ENCODE measurements at regions not wholly inside any gene's neighbourhood (a gene's known extent, or its start where the extent isn't known, plus 50 kb on each side); places are given as distances from the start of the nearest gene placed in this dataset.

- Histone ChIP-seq H3K4me1 (ENCODE audit: insufficient read depth, low read length) (peaks cover 12% of the 10 kb centered on the region), H3K27ac (ENCODE audit: low read depth, low read length) (no peak overlapping the region), H4K20me1 (ENCODE audit: insufficient read depth, low read length) (no peaks in the 10 kb centered on the region), H3K4me3 (ENCODE audit: insufficient read depth, low read depth, low read length) (no peak overlapping the region), H3K79me2 (ENCODE audit: insufficient read depth, low read length) (no peaks in the 10 kb centered on the region), H3K9me3 (ENCODE audit: insufficient read depth, low read depth, low read length) (no peaks in the 10 kb centered on the region), H3K27me3 (ENCODE audit: insufficient read depth, low read length) (no peaks in the 10 kb centered on the region), H3K36me3 (ENCODE audit: insufficient read depth, low read length) (no peaks in the 10 kb centered on the region), H2AFZ (ENCODE audit: low read depth, low read length) (peak overlapping the region; percentile 59), H3K4me2 (ENCODE audit: low read length) (peak overlapping the region; percentile 78), H3K9ac (ENCODE audit: low read length) (no peak overlapping the region)
- no peaks in the 10 kb centered on the region for H3K9me3 Mint-ChIP-seq (ENCODE audit: unreplicated experiment)
- H3K4me1 Mint-ChIP-seq (ENCODE audit: low read depth, unreplicated experiment), result peaks cover 9% of the 10 kb centered on the region
- TF ChIP-seq CTCF (IDR thresholded peaks at IDR 0.05; ENCODE audit: insufficient read depth, low read depth, low read length) (no peak), EZH2 (IDR thresholded peaks at IDR 0.05; ENCODE audit: insufficient read depth, low read length) (no peak)
- H3K4me3 Mint-ChIP-seq (ENCODE audit: unreplicated experiment), result no peak overlapping the region
- no peaks in the 10 kb centered on the region for H3K27me3 Mint-ChIP-seq (ENCODE audit: low read depth, unreplicated experiment)
- FAIRE-seq (no peak), DNase-seq (ENCODE audit: low read depth) (no peak)
- H3K27ac Mint-ChIP-seq (ENCODE audit: unreplicated experiment), result no peak overlapping the region
- no peaks in the 10 kb centered on the region for H3K36me3 Mint-ChIP-seq (ENCODE audit: low read depth, unreplicated experiment)
Measured at GRCh38 chr18:57210716-57211411, 64.0 kb downstream of the BOD1L2 start.

GRCh38 chr18:57211412-57211750, 64.5 kb downstream of the BOD1L2 start:
- Histone ChIP-seq H3K9ac (ENCODE audit: low read length) (no peak overlapping the region), H3K79me2 (ENCODE audit: insufficient read depth, low read length) (no peaks in the 10 kb centered on the region), H3K27ac (ENCODE audit: low read depth, low read length) (no peak overlapping the region), H3K4me1 (ENCODE audit: insufficient read depth, low read length) (peaks cover 12% of the 10 kb centered on the region), H3K4me3 (ENCODE audit: insufficient read depth, low read depth, low read length) (no peak overlapping the region), H3K27me3 (ENCODE audit: insufficient read depth, low read length) (no peaks in the 10 kb centered on the region), H2AFZ (ENCODE audit: low read depth, low read length) (no peak overlapping the region), H3K4me2 (ENCODE audit: low read length) (no peak overlapping the region), H3K36me3 (ENCODE audit: insufficient read depth, low read length) (no peaks in the 10 kb centered on the region), H4K20me1 (ENCODE audit: insufficient read depth, low read length) (no peaks in the 10 kb centered on the region), H3K9me3 (ENCODE audit: insufficient read depth, low read depth, low read length) (no peaks in the 10 kb centered on the region)
- Mint-ChIP-seq H3K4me3 (ENCODE audit: unreplicated experiment) (no peak overlapping the region), H3K9me3 (ENCODE audit: unreplicated experiment) (no peaks in the 10 kb centered on the region), H3K27me3 (ENCODE audit: low read depth, unreplicated experiment) (no peaks in the 10 kb centered on the region), H3K36me3 (ENCODE audit: low read depth, unreplicated experiment) (no peaks in the 10 kb centered on the region), H3K4me1 (ENCODE audit: low read depth, unreplicated experiment) (peaks cover 9% of the 10 kb centered on the region), H3K27ac (ENCODE audit: unreplicated experiment) (no peak overlapping the region)
- FAIRE-seq, result no peak
- TF ChIP-seq CTCF (IDR thresholded peaks at IDR 0.05; ENCODE audit: insufficient read depth, low read depth, low read length), result no peak
- DNase-seq (ENCODE audit: low read depth), result no peak

GRCh38 chr18:57211776-57212175, 64.9 kb downstream of the BOD1L2 start:
- Mint-ChIP-seq H3K27me3 (ENCODE audit: low read depth, unreplicated experiment) (no peaks in the 10 kb centered on the region), H3K27ac (ENCODE audit: unreplicated experiment) (no peak overlapping the region), H3K36me3 (ENCODE audit: low read depth, unreplicated experiment) (no peaks in the 10 kb centered on the region), H3K4me1 (ENCODE audit: low read depth, unreplicated experiment) (peaks cover 9% of the 10 kb centered on the region), H3K9me3 (ENCODE audit: unreplicated experiment) (no peaks in the 10 kb centered on the region), H3K4me3 (ENCODE audit: unreplicated experiment) (no peak overlapping the region)
- Histone ChIP-seq H3K4me2 (ENCODE audit: low read length) (no peak overlapping the region), H3K4me1 (ENCODE audit: insufficient read depth, low read length) (peaks cover 12% of the 10 kb centered on the region), H3K9ac (ENCODE audit: low read length) (no peak overlapping the region), H3K27ac (ENCODE audit: low read depth, low read length) (no peak overlapping the region), H3K4me3 (ENCODE audit: insufficient read depth, low read depth, low read length) (no peak overlapping the region), H4K20me1 (ENCODE audit: insufficient read depth, low read length) (no peaks in the 10 kb centered on the region), H3K79me2 (ENCODE audit: insufficient read depth, low read length) (no peaks in the 10 kb centered on the region), H3K9me3 (ENCODE audit: insufficient read depth, low read depth, low read length) (no peaks in the 10 kb centered on the region), H2AFZ (ENCODE audit: low read depth, low read length) (no peak overlapping the region), H3K36me3 (ENCODE audit: insufficient read depth, low read length) (no peaks in the 10 kb centered on the region), H3K27me3 (ENCODE audit: insufficient read depth, low read length) (no peaks in the 10 kb centered on the region)
- FAIRE-seq (no peak), DNase-seq (ENCODE audit: low read depth) (no peak)
- no peak for TF ChIP-seq CTCF (IDR thresholded peaks at IDR 0.05; ENCODE audit: insufficient read depth, low read depth, low read length)
- TF ChIP-seq EZH2 (IDR thresholded peaks at IDR 0.05; ENCODE audit: insufficient read depth, low read length), result no peak
